Activated CD4-positive, alpha-beta T cell treated with anti-CD3 and anti-CD28 coated beads, Interleukin-2, Interleukin-6, amounts not matched to agents 100 ng/mL and 50 ng/mL, durations not matched to agents 16 hours and 8 hours (primary cell): ENCODE measurements at regions not wholly inside any gene's neighbourhood (a gene's known extent, or its start where the extent isn't known, plus 50 kb on each side); places are given as distances from the start of the nearest gene placed in this dataset.
"Not testable (repeated sequence)": the region's sequence is repeated elsewhere in the genome, so short reads cannot be mapped to it uniquely, and the experiment has no call there.

Experiments
- DNase-seq: peaks from one replicate; pipeline ENCODE4 v3.0.0-alpha.2; 2020

- DNase-seq: no peak
Measured at GRCh38 chr11:86749821-86750401, 50.4 kb upstream of the PRSS23 start.

GRCh38 chr11:86749376-86749775 lies 51.0 kb upstream of the PRSS23 start:
- no peak for DNase-seq

DNA sequence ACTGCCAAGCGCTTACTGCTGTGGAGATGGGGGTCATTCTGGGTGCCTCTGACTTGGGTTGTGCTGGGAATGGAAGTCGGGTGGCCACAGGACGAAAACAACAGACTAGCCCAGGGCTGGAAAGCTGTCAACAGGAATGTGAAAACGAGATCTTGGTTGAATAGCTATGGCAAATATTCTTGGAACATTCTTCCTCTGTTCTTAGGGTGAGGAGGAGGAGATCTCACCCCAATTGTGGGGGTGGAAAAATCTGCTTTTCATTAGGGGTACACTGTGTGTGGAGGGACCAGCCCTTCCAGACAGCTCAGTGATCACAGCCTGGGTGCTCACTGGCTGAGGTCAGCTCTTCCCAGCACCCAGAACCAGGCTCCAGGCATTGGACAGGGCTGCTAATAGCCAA lies 52.0 kb upstream of the PRSS23 start:
- DNase-seq: no peak

GRCh38 chr11:86747801-86748200 lies 52.5 kb upstream of the PRSS23 start:
- no peak for DNase-seq

GRCh38 chr11:86746514-86746913 lies 53.8 kb upstream of the PRSS23 start:
- no peak for DNase-seq

GRCh38 chr11:86745571-86745970 lies 54.8 kb upstream of the PRSS23 start:
- no peak for DNase-seq

DNA sequence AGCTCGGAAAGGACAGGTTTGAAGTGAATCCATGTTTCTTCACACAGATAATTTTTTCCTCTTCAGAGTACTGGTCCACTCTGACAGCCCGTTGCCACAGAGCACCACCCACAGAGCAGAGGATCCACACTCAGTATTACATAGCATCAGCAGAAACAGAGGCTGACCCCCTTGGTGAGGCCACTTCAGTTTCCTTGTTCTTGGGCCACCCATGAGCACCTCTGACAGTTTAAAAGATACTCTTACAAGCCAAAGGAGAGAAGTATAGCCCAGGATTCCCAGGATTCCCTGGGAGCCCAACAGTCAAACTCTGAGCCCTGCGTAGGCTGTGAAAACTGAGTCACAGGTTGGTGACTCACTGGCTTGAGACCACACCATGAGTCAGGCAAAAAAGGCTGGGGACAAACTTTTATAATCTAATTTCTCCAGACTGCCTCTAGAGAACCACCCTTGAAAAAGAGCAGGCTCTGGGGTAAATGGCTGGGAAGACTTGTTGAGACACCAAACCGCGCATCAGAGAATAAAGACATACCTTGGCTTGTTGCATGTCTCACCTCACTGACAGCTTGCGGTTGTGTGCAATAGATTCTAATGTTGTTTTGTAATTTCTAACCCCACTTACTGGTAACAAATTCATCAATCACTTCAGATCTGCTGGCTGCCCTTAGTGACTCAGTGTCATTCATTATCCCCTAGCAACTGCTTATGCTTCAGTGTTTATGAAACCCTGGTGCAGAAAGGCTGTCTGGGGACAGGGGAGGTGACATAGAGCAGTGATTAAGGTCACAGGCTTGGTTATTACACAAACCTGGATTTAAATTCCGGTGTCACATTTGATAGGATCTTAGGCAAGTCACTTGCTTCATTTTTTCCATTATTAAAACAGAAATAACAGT lies 56.9 kb upstream of the PRSS23 start:
- DNase-seq: peak; percentile 77

- DNase-seq: peak; percentile 20
Measured at GRCh38 chr11:86741839-86742805, 58.2 kb upstream of the PRSS23 start.

DNA sequence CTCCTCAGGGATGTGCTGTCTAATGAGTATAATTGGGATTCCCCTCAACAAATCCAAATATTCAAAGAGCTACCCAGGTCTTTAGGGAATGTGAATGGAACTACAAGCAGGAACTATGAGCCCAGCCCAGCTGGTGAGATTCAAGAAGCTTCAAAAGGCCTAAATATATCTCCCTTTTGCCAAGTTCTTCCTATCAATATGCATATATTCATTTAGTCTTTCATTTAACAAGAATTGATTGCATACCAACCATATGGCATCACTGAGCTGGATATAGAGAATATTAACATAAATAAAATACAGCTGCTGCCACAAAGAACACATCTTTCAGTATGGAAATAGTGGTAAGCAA lies 58.9 kb upstream of the PRSS23 start:
- DNase-seq: no peak

GRCh38 chr11:86740628-86741483 lies 59.5 kb upstream of the PRSS23 start:
- DNase-seq: peak; percentile 67

- DNase-seq: no peak
Measured at GRCh38 chr11:86738568-86738967, 61.8 kb upstream of the PRSS23 start.

- no peak for DNase-seq
Measured at GRCh38 chr11:86737737-86738136, 62.6 kb upstream of the PRSS23 start.

GRCh38 chr11:86737230-86737629 lies 63.1 kb upstream of the PRSS23 start:
- DNase-seq: no peak

DNA sequence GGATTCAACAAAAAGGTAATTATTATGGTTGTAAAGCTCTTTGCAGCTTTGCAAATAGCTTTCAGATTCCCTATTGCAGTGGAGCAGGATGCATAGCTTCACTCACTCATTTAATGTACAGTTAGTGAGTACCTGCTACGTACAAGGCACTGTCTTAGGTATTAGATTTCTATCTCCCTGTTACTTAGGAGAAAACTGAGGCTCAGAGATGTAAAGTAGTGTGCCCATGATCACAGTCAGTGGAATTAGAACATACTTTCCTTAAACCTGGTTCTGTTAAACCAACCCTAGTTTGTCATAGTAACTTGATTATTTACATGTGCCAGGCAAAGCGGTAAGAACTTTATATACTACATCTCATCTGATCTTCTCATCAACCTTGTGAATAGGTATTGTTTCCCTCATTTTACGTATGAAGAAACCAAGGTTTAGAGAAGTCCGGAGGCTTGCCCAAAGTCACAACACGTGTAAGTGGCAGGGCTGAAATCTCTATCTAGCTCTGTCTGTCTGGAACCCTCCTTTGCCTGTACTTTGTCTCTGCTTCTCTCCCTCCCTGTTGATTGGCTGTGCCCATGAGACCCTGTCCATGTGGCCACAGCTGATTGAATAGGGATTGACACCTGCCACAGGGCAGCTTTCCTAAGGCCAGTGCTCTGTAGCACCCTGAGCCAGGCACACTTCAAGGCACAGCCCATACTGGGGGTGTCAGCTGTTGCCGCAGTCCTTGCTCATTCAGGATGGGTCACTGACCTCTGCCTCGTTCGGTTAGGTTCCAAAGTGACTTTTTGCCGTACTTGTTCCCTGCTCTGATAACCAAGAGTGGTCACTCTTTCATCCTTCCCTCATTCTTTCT lies 63.8 kb upstream of the PRSS23 start:
- DNase-seq: no peak

DNA sequence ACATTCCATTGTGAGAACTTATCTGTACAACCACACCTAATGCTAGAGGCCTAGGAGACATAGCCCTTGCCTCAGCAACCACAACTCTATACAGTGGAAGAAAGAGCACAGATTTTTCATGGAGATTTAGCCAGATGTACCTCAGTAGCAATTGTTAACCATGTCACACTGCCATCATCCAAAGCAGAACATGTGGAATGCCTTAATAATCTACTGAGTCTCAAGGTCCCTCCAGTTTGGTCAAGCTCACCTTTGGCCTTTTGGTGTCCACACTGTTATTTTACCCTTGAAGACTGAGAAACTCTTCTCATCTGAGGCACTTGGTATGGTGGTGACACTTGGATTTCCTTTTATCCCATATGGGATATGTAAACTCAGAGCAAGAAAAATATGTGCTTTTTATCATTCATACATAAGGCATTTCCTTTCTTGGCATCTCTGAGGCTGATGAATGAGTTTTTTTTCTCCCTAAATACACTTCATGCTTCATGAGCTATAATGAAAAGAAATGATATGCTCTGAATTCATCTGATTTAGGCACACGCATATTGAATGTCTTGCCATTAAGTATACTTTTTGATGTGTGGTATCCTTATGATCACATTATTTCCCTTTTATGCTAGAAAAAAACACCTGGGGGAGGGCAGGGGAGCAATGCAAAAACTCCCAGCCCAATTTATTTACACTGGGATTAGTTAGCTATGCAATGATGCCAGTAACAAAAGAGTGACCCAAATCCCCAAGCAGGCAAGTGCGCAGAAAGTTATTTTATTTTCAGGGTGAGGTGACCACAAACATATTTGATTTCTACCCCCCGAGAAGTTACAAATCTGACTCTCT lies 63.3 kb upstream of the ME3 start:
- DNase-seq: no peak

DNA sequence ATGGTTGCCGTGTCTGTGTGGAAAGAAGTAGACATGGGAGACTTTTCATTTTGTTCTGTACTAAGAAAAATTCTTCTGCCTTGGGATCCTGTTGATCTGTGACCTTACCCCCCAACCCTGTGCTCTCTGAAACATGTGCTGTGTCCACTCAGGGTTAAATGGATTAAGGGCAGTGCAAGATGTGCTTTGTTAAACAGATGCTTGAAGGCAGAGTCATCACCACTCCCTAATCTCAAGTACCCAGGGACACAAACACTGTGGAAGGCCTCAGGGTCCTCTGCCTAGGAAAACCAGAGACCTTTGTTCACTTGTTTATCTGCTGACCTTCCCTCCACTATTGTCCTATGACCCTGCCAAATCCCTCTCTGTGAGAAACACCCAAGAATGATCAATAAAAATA lies 60.3 kb upstream of the ME3 start:
- not testable (repeated sequence) for DNase-seq

GRCh38 chr11:86732286-86732685 lies 59.9 kb upstream of the ME3 start:
- not testable (repeated sequence) for DNase-seq

GRCh38 chr11:86729576-86729975 lies 57.2 kb upstream of the ME3 start:
- not testable (repeated sequence) for DNase-seq

- no peak for DNase-seq
Measured at GRCh38 chr11:86728562-86728961, 56.1 kb upstream of the ME3 start.

DNA sequence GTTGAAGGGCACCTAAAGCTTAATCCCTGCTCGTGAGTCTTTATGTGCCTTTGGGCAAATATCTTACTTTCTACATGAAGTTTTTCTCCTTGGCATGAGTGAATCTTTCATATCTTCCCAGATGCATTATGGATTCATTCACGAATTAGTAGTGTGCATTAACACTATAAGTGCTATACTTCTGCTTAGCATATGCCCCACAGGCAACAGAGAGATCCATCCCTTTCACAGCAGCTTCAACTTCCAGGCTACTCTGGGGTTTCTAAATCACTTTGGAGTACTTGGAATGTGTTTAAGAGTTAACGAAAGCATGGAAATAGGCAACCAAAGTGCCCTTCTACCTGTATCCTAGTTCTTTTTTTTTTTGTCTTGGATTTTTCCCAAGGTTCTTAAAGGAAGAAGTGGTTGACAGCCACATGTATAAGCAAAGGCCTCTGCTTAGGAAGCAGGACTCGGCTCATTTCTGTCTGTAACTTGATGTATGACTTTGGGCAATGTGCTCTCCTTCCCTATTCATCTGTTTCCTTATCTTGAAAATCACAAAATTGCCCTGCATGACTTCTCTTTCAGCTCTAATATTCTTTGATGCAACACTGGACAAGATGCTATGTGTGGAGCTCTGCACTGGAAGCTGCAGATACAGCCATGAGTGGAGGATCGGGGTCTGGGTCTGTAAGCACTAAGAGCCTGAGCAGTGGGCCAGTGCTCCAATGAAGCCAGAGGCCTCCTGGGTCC lies 54.5 kb upstream of the ME3 start:
- DNase-seq: no peak
